ENCODE measurements at regions not wholly inside any gene's neighbourhood (a gene's known extent, or its start where the extent isn't known, plus 50 kb on each side); places are given as distances from the start of the nearest gene placed in this dataset.

DNA sequence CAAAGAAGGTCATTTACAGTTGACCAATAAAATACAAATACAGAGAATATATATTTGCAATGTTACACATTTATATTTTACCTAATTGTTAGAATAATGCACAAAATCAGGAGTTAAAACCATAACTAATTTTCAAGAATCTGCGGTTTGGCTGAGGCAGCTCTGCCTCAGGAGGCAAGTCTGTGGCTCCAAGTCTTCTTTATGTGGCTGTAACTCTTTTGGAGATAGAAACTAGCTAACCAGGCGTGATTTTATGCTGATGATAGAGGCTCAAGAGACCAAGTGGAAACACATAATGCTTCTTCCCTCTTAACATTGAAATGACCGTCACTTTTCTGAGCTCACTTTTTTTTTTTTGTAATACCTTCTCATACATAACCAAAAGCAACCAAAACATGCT, 744.7 kb upstream of the CXADR start:
- no peak overlapping the region for H3K4me3 ChIP-seq (ENCODE audit: low read depth, low read length, poor library complexity, severe bottlenecking)
- no peak for TF ChIP-seq EZH2 (IDR thresholded peaks at IDR 0.05; ENCODE audit: borderline replicate concordance, low read depth, low read length, poor library complexity, severe bottlenecking)
- TF ChIP-seq, protein P1, sequence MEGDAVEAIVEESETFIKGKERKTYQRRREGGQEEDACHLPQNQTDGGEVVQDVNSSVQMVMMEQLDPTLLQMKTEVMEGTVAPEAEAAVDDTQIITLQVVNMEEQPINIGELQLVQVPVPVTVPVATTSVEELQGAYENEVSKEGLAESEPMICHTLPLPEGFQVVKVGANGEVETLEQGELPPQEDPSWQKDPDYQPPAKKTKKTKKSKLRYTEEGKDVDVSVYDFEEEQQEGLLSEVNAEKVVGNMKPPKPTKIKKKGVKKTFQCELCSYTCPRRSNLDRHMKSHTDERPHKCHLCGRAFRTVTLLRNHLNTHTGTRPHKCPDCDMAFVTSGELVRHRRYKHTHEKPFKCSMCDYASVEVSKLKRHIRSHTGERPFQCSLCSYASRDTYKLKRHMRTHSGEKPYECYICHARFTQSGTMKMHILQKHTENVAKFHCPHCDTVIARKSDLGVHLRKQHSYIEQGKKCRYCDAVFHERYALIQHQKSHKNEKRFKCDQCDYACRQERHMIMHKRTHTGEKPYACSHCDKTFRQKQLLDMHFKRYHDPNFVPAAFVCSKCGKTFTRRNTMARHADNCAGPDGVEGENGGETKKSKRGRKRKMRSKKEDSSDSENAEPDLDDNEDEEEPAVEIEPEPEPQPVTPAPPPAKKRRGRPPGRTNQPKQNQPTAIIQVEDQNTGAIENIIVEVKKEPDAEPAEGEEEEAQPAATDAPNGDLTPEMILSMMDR (conservative IDR thresholded peaks at IDR 0.05; ENCODE audit: low read depth, low read length) = no peak
- ChIA-PET POLR2A (ENCODE audit: low non-redundant PET) (no interaction called here), CTCF (no interaction called here)
- no peak overlapping the region for H3K27ac ChIP-seq (ENCODE audit: low read depth, low read length, poor library complexity, severe bottlenecking)
- DNase-seq (ENCODE audit: low spot score) = no peak
- H3K36me3 ChIP-seq (ENCODE audit: insufficient read depth, low read length, poor library complexity, severe bottlenecking) = no peaks in the 10 kb centered on the region
- intact Hi-C loops (cut with micrococcal nuclease; ENCODE audit: unreplicated experiment) = no loop called here
- no TSS peak for BruUV-seq (replicated peaks)
- no peaks in the 10 kb centered on the region for H3K4me1 ChIP-seq (ENCODE audit: insufficient read depth, low read length, poor library complexity, severe bottlenecking)
- H3K27me3 ChIP-seq (replicated peaks; ENCODE audit: insufficient read depth, low read depth, low read length, poor library complexity) = no peaks in the 10 kb centered on the region
- peaks cover 23% of the 10 kb centered on the region for H3K9me3 ChIP-seq (ENCODE audit: low read depth, low read length, poor library complexity, severe bottlenecking)

DNA sequence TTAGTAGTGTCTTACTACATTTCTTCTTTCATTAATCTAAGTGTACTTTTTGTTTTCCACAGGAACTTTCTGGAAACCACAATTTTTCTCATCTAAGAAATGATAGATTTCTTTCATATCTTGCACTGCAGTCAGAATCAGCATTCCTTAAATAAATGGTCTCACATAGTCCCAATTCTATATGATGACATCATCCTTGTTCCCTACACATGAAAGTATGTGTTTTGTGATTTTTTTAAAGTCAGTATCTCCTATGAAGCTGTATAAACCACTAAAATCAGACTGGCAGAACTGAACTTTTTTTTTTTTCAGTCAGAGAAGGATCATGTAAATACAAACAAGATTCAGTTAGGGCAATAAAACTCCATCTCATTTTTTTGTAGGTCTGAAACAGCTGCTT, 742.6 kb upstream of the CXADR start:
- CTCF ChIA-PET = no interaction called here
- intact Hi-C loops (cut with micrococcal nuclease; ENCODE audit: unreplicated experiment) = no loop called here
- no peak for DNase-seq (ENCODE audit: low spot score)
- BruUV-seq (replicated peaks) = no TSS peak
- H3K27ac ChIP-seq (ENCODE audit: low read depth, low read length, poor library complexity, severe bottlenecking) = no peak overlapping the region
- TF ChIP-seq, protein P1 (conservative IDR thresholded peaks at IDR 0.05; ENCODE audit: low read depth, low read length) = no peak
- no peak for TF ChIP-seq EZH2 (IDR thresholded peaks at IDR 0.05; ENCODE audit: borderline replicate concordance, low read depth, low read length, poor library complexity, severe bottlenecking)
- H3K4me3 ChIP-seq (ENCODE audit: low read depth, low read length, poor library complexity, severe bottlenecking) = no peak overlapping the region
- no peaks in the 10 kb centered on the region for H3K36me3 ChIP-seq (ENCODE audit: insufficient read depth, low read length, poor library complexity, severe bottlenecking)
- POLR2A ChIA-PET (ENCODE audit: low non-redundant PET) = no interaction called here
- H3K4me1 ChIP-seq (ENCODE audit: insufficient read depth, low read length, poor library complexity, severe bottlenecking) = no peaks in the 10 kb centered on the region
- peaks cover 20% of the 10 kb centered on the region for H3K9me3 ChIP-seq (ENCODE audit: low read depth, low read length, poor library complexity, severe bottlenecking)
- H3K27me3 ChIP-seq (replicated peaks; ENCODE audit: insufficient read depth, low read depth, low read length, poor library complexity) = no peaks in the 10 kb centered on the region

DNA sequence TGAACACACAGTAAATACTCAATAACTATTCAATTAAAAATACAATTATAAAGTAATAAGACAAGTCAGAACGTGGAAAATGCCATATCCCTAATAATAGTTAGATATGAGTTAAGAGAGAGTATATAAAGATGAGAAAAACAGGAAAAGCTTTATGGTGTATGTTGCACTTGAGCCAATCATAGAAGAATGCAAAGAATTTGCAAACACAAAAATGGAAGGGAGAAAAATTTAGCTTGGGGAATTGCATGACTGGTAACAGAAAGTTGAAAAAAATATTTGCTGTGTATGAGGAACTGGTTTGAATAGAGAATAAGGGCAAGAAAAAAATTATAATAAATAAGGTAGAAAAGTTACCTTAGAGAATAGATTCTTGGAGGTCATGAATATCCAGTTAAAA, 739.6 kb upstream of the CXADR start:
- POLR2A ChIA-PET (ENCODE audit: low non-redundant PET) = no interaction called here
- no peak overlapping the region for H3K27ac ChIP-seq (ENCODE audit: low read depth, low read length, poor library complexity, severe bottlenecking)
- CTCF ChIA-PET = no interaction called here
- DNase-seq (ENCODE audit: low spot score) = no peak
- no peaks in the 10 kb centered on the region for H3K4me1 ChIP-seq (ENCODE audit: insufficient read depth, low read length, poor library complexity, severe bottlenecking)
- intact Hi-C loops (cut with micrococcal nuclease; ENCODE audit: unreplicated experiment) = no loop called here
- TF ChIP-seq EZH2 (IDR thresholded peaks at IDR 0.05; ENCODE audit: borderline replicate concordance, low read depth, low read length, poor library complexity, severe bottlenecking) = no peak
- TF ChIP-seq, protein P1 (conservative IDR thresholded peaks at IDR 0.05; ENCODE audit: low read depth, low read length) = no peak
- no peak overlapping the region for H3K4me3 ChIP-seq (ENCODE audit: low read depth, low read length, poor library complexity, severe bottlenecking)
- H3K27me3 ChIP-seq (replicated peaks; ENCODE audit: insufficient read depth, low read depth, low read length, poor library complexity) = no peaks in the 10 kb centered on the region
- H3K36me3 ChIP-seq (ENCODE audit: insufficient read depth, low read length, poor library complexity, severe bottlenecking) = no peaks in the 10 kb centered on the region
- no TSS peak for BruUV-seq (replicated peaks)
- peaks cover 6% of the 10 kb centered on the region for H3K9me3 ChIP-seq (ENCODE audit: low read depth, low read length, poor library complexity, severe bottlenecking)

Measured in A673 (cell line).